ENCODE measurements at regions not wholly inside any gene's neighbourhood (a gene's known extent, or its start where the extent isn't known, plus 50 kb on each side); places are given as distances from the start of the nearest gene placed in this dataset.

- no peak for ATAC-seq
- no peak for DNase-seq (ENCODE audit: low spot score)
- intact Hi-C loops (cut with DNase I), result no loop called here
Measured at GRCh38 chr11:106581399-106581798, 436.9 kb downstream of the GUCY1A2 start.

GRCh38 chr11:106585061-106585460, 433.2 kb downstream of the GUCY1A2 start:
- ATAC-seq (no peak), DNase-seq (ENCODE audit: low spot score) (no peak)
- intact Hi-C loops (cut with DNase I), result no loop called here

GRCh38 chr11:106594751-106595351, 423.4 kb downstream of the GUCY1A2 start:
- intact Hi-C loops (cut with DNase I), result no loop called here
- DNase-seq (ENCODE audit: low spot score), result no peak
- ATAC-seq, result no peak

GRCh38 chr11:106601684-106602297, 416.5 kb downstream of the GUCY1A2 start:
- intact Hi-C loops (cut with DNase I), result no loop called here
- ATAC-seq (no peak), DNase-seq (ENCODE audit: low spot score) (no peak)

GRCh38 chr11:106608677-106609076, 409.6 kb downstream of the GUCY1A2 start:
- intact Hi-C loops (cut with DNase I), result no loop called here
- ATAC-seq, result no peak
- DNase-seq (ENCODE audit: low spot score), result no peak

GRCh38 chr11:106614262-106614661, 404.0 kb downstream of the GUCY1A2 start:
- DNase-seq (ENCODE audit: low spot score) (no peak), ATAC-seq (no peak)
- intact Hi-C loops (cut with DNase I), result no loop called here

- ATAC-seq (no peak), DNase-seq (ENCODE audit: low spot score) (no peak)
- intact Hi-C loops (cut with DNase I), result no loop called here
Measured at GRCh38 chr11:106619320-106619990, 398.8 kb downstream of the GUCY1A2 start.

GRCh38 chr11:106621484-106621883, 396.8 kb downstream of the GUCY1A2 start:
- ATAC-seq, result no peak
- no peak for DNase-seq (ENCODE audit: low spot score)
- intact Hi-C loops (cut with DNase I), result no loop called here
